ENCODE measurements at regions not wholly inside any gene's neighbourhood (a gene's known extent, or its start where the extent isn't known, plus 50 kb on each side); places are given as distances from the start of the nearest gene placed in this dataset.

- TF ChIP-seq CTCF (IDR thresholded peaks at IDR 0.05) (no peak), POLR2A (IDR thresholded peaks at IDR 0.05) (no peak), POLR2AphosphoS5 (IDR thresholded peaks at IDR 0.05) (no peak)
Measured at GRCh38 chr19:28727480-28728159, 485.3 kb downstream of the UQCRFS1 start.

All from sigmoid colon (tissue), 4 donors.